ENCODE measurements at regions not wholly inside any gene's neighbourhood (a gene's known extent, or its start where the extent isn't known, plus 50 kb on each side); places are given as distances from the start of the nearest gene placed in this dataset.
"Not testable (repeated sequence)": the region's sequence is repeated elsewhere in the genome, so short reads cannot be mapped to it uniquely, and the experiment has no call there.

DNA sequence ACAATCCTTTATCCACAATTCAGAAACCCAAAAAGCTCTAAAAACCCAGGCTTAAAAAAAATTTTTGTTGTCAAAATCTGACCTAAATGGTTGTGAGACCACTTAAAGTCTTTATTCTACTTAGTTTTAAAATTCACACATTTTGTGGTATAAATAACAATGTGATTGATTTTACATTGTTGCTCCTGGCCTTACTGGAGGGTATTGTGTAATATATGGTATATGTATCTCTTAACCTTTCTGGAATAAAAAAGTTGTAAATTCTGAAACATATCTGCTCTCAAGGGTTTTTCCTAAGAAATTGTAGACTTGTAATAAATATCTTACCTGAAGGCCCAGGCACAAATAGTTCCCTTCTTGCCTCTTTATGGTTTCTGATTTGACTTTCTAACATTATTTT is 73.3 kb upstream of the PNPT1 start:
- no peak overlapping the region for H2BK20ac ChIP-seq (ENCODE audit: low read depth, low read length)

DNA sequence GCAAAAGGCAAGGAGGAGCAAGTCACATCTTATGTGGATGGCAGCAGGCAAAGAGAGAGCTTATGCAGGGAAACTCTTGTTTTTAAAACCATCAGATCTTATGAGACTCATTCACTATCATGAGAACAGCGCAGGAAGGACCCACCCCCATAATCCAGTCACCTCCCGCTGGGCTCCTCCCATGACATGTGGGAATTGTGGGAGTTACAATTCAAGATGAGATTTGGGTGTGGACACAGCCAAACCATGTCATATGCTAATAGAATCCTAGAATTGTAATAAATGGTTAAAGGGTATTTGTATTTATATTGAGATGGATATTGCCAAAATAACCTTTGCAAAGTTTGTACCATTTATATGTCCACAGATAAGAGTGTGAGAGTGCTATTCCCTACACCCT is 72.1 kb upstream of the PNPT1 start:
- H3K27ac ChIP-seq (ENCODE audit: insufficient read depth, low read length); H3K56ac ChIP-seq (ENCODE audit: extremely low read depth, insufficient read depth, low read length); H2AFZ ChIP-seq (replicated peaks; ENCODE audit: low read length, poor library complexity); H3K9me1 ChIP-seq (ENCODE audit: insufficient read depth, low read length); DNase-seq; H2BK5ac ChIP-seq (ENCODE audit: low read depth, low read length, poor library complexity, severe bottlenecking); H3K14ac ChIP-seq (replicated peaks; ENCODE audit: low read depth, low read length); H3K4me2 ChIP-seq (ENCODE audit: low read depth, low read length); H2BK15ac ChIP-seq (ENCODE audit: low read depth, low read length); H3K9ac ChIP-seq (ENCODE audit: low read depth, low read length); H2AK9ac ChIP-seq (replicated peaks; ENCODE audit: low read depth, low read length, poor library complexity); ATAC-seq (ENCODE audit: low read depth); H3K9me3 ChIP-seq (ENCODE audit: control insufficient read depth, insufficient read depth, low read length); H3K23ac ChIP-seq (ENCODE audit: low read depth, low read length); H4K8ac ChIP-seq (ENCODE audit: low read depth in 2 of 2, low read length in 2 of 2); H3K18ac ChIP-seq (ENCODE audit: low read depth, low read length); H2BK20ac ChIP-seq (ENCODE audit: low read depth, low read length); H2AK5ac ChIP-seq (ENCODE audit: low read depth, low read length); H3K4ac ChIP-seq (ENCODE audit: low read depth, low read length); intact Hi-C loops (cut with micrococcal nuclease); dilution Hi-C loops (cut with HindIII; ENCODE audit: low sequenced_read_pairs, unreplicated experiment); H4K20me1 ChIP-seq (ENCODE audit: insufficient read depth, low read length); H3K4me3 ChIP-seq (ENCODE audit: insufficient read depth, low read depth, low read length); H2BK120ac ChIP-seq (ENCODE audit: low read depth, low read length); CTCF ChIA-PET; H3K36me3 ChIP-seq (ENCODE audit: control insufficient read depth, insufficient read depth, low read length); H4K91ac ChIP-seq (ENCODE audit: insufficient read depth, low read depth, low read length); BruUV-seq (replicated peaks); H3K4me1 ChIP-seq (ENCODE audit: control insufficient read depth, insufficient read depth, low read length); POLR2A ChIA-PET (ENCODE audit: unreplicated experiment); H4K5ac ChIP-seq (ENCODE audit: low read depth, low read length); H3K79me1 ChIP-seq (ENCODE audit: low read depth in 1 of 2, low read length in 2 of 2); H3K27me3 ChIP-seq (ENCODE audit: control insufficient read depth, insufficient read depth, low read length): not testable (repeated sequence)
- in situ Hi-C loops (cut with MboI; ENCODE audit: low sequenced_read_pairs) = loop anchor here (10.0 kb wide), 1 partner anchor 239 kb away; no protein-coding TSS in a partner anchor
- WGBS, 2 experiments (ENCODE audit: extremely low coverage in 2 of 2, insufficient read length in 1 of 2) = no CpG with 5 or more reads among the region's 2 CpGs

More for the DNA sequence above, 73.3 kb upstream of the PNPT1 start:
- DNase-seq (no peak), ATAC-seq (ENCODE audit: low read depth) (no peak)
- dilution Hi-C loops (cut with HindIII; ENCODE audit: low sequenced_read_pairs, unreplicated experiment) = no loop called here
- no peak overlapping the region for H4K8ac ChIP-seq (ENCODE audit: low read depth in 2 of 2, low read length in 2 of 2)
- no peak overlapping the region for H3K9ac ChIP-seq (ENCODE audit: low read depth, low read length)
- no peak overlapping the region for H3K4me3 ChIP-seq (ENCODE audit: insufficient read depth, low read depth, low read length)
- no peaks in the 10 kb centered on the region for H3K79me1 ChIP-seq (ENCODE audit: low read depth in 1 of 2, low read length in 2 of 2)
- H3K36me3 ChIP-seq (ENCODE audit: control insufficient read depth, insufficient read depth, low read length) = no peaks in the 10 kb centered on the region
- no peak overlapping the region for H3K18ac ChIP-seq (ENCODE audit: low read depth, low read length)
- POLR2A ChIA-PET (ENCODE audit: unreplicated experiment) = no interaction called here
- peaks cover 4% of the 10 kb centered on the region; the same call in 1 of the 2 replicates for H3K4me1 ChIP-seq (ENCODE audit: control insufficient read depth, insufficient read depth, low read length)
- CTCF ChIA-PET = interaction anchor here (0.7 to 1.0 kb wide), 2 partner anchors 243 to 247 kb away, joined by 3 read pairs; no protein-coding TSS in a partner anchor
- no peak overlapping the region for H3K27ac ChIP-seq (ENCODE audit: insufficient read depth, low read length)
- TF ChIP-seq CEBPB (IDR thresholded peaks at IDR 0.05; ENCODE audit: low read depth, low read length) = peak; percentile 62
- TF ChIP-seq, protein P1, sequence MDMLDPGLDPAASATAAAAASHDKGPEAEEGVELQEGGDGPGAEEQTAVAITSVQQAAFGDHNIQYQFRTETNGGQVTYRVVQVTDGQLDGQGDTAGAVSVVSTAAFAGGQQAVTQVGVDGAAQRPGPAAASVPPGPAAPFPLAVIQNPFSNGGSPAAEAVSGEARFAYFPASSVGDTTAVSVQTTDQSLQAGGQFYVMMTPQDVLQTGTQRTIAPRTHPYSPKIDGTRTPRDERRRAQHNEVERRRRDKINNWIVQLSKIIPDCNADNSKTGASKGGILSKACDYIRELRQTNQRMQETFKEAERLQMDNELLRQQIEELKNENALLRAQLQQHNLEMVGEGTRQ (IDR thresholded peaks at IDR 0.05; ENCODE audit: low read depth, low read length) = no peak
- TF ChIP-seq, protein P2, sequence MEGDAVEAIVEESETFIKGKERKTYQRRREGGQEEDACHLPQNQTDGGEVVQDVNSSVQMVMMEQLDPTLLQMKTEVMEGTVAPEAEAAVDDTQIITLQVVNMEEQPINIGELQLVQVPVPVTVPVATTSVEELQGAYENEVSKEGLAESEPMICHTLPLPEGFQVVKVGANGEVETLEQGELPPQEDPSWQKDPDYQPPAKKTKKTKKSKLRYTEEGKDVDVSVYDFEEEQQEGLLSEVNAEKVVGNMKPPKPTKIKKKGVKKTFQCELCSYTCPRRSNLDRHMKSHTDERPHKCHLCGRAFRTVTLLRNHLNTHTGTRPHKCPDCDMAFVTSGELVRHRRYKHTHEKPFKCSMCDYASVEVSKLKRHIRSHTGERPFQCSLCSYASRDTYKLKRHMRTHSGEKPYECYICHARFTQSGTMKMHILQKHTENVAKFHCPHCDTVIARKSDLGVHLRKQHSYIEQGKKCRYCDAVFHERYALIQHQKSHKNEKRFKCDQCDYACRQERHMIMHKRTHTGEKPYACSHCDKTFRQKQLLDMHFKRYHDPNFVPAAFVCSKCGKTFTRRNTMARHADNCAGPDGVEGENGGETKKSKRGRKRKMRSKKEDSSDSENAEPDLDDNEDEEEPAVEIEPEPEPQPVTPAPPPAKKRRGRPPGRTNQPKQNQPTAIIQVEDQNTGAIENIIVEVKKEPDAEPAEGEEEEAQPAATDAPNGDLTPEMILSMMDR (conservative IDR thresholded peaks at IDR 0.05; ENCODE audit: low read depth, low read length) = no peak
- H4K20me1 ChIP-seq (ENCODE audit: insufficient read depth, low read length) = no peaks in the 10 kb centered on the region
- no peak overlapping the region for H2BK15ac ChIP-seq (ENCODE audit: low read depth, low read length)
- H2BK5ac ChIP-seq (ENCODE audit: low read depth, low read length, poor library complexity, severe bottlenecking) = no peak overlapping the region
- in situ Hi-C loops (cut with MboI; ENCODE audit: low sequenced_read_pairs) = loop anchor here (10.0 kb wide), 1 partner anchor 238 kb away; no protein-coding TSS in a partner anchor
- H2AK9ac ChIP-seq (replicated peaks; ENCODE audit: low read depth, low read length, poor library complexity) = no peak overlapping the region
- no peak overlapping the region for H4K91ac ChIP-seq (ENCODE audit: insufficient read depth, low read depth, low read length)
- intact Hi-C loops (cut with micrococcal nuclease) = no loop called here
- H2BK120ac ChIP-seq (ENCODE audit: low read depth, low read length) = no peak overlapping the region
- H3K56ac ChIP-seq (ENCODE audit: extremely low read depth, insufficient read depth, low read length) = no peak overlapping the region
- no peak overlapping the region for H3K4ac ChIP-seq (ENCODE audit: low read depth, low read length)
- peaks cover 2% of the 10 kb centered on the region; the same call in 1 of the 2 replicates for H3K9me3 ChIP-seq (ENCODE audit: control insufficient read depth, insufficient read depth, low read length)
- no peaks in the 10 kb centered on the region for H3K9me1 ChIP-seq (ENCODE audit: insufficient read depth, low read length)
- H3K23ac ChIP-seq (ENCODE audit: low read depth, low read length) = no peak overlapping the region
- H3K27me3 ChIP-seq (ENCODE audit: control insufficient read depth, insufficient read depth, low read length) = no peaks in the 10 kb centered on the region
- H2AFZ ChIP-seq (replicated peaks; ENCODE audit: low read length, poor library complexity) = no peak overlapping the region
- no TSS peak for BruUV-seq (replicated peaks)
- no peak overlapping the region for H3K4me2 ChIP-seq (ENCODE audit: low read depth, low read length)
- no peak overlapping the region for H3K14ac ChIP-seq (replicated peaks; ENCODE audit: low read depth, low read length)
- H4K5ac ChIP-seq (ENCODE audit: low read depth, low read length) = no peak overlapping the region
- no peak overlapping the region for H2AK5ac ChIP-seq (ENCODE audit: low read depth, low read length)

All from IMR-90 (cell line).